ENCODE measurements at regions not wholly inside any gene's neighbourhood (a gene's known extent, or its start where the extent isn't known, plus 50 kb on each side); places are given as distances from the start of the nearest gene placed in this dataset.
A peak's percentile ranks its signal among the peaks of the same experiment; 100 is the strongest.
"Not testable (repeated sequence)": the region's sequence is repeated elsewhere in the genome, so short reads cannot be mapped to it uniquely, and the experiment has no call there.

GRCh38 chr1:53398091-53398490 is 61.1 kb upstream of the DMRTB1 start:
- Histone ChIP-seq H3K79me2 (ENCODE audit: low read depth) (no peaks in the 10 kb centered on the region), H4K20me1 (ENCODE audit: insufficient read depth) (no peaks in the 10 kb centered on the region), H3K9me2 (ENCODE audit: insufficient read depth) (no peaks in the 10 kb centered on the region), H3K4me1 (replicated peaks; ENCODE audit: insufficient read depth) (no peaks in the 10 kb centered on the region), H3K36me3 (ENCODE audit: low read depth) (no peaks in the 10 kb centered on the region), H3K27ac (no peak overlapping the region), H3K4me3 (no peak overlapping the region), H2AFZ (no peak overlapping the region), H3F3A (ENCODE audit: insufficient read depth, low read depth) (no peaks in the 10 kb centered on the region), H3K4me2 (no peak overlapping the region), H3K9me3 (ENCODE audit: insufficient read depth, low read depth) (no peaks in the 10 kb centered on the region), H3K27me3 (ENCODE audit: insufficient read depth, low read depth) (peaks cover 56% of the 10 kb centered on the region)
- TF ChIP-seq EZH2 (IDR thresholded peaks at IDR 0.05; ENCODE audit: low read depth): no peak
- intact Hi-C loops (cut with micrococcal nuclease; ENCODE audit: unreplicated experiment): no loop called here
- POLR2A ChIA-PET (ENCODE audit: unreplicated experiment): no interaction called here
- CTCF ChIA-PET: no interaction called here
- DNase-seq: peak in 1 of 2 experiments; percentile 32
- BruUV-seq (replicated peaks): no TSS peak

- no peaks in the 10 kb centered on the region for H3F3A ChIP-seq (ENCODE audit: insufficient read depth, low read depth)
- no TSS peak for BruUV-seq (replicated peaks)
- ChIA-PET POLR2A (ENCODE audit: unreplicated experiment) (no interaction called here), CTCF (no interaction called here)
- H3K79me2 ChIP-seq (ENCODE audit: low read depth): no peaks in the 10 kb centered on the region
- no peaks in the 10 kb centered on the region for H3K4me1 ChIP-seq (replicated peaks; ENCODE audit: insufficient read depth)
- H4K20me1 ChIP-seq (ENCODE audit: insufficient read depth): no peaks in the 10 kb centered on the region
- no peaks in the 10 kb centered on the region for H3K9me2 ChIP-seq (ENCODE audit: insufficient read depth)
- no peak for DNase-seq
- TF ChIP-seq CTCF (conservative IDR thresholded peaks at IDR 0.05) (no peak), EZH2 (IDR thresholded peaks at IDR 0.05; ENCODE audit: low read depth) (no peak)
- no peak overlapping the region for H3K27ac ChIP-seq
- no peak overlapping the region for H2AFZ ChIP-seq
- intact Hi-C loops (cut with micrococcal nuclease; ENCODE audit: unreplicated experiment): no loop called here
- H3K4me3 ChIP-seq: no peak overlapping the region
- H3K36me3 ChIP-seq (ENCODE audit: low read depth): no peaks in the 10 kb centered on the region
- H3K27me3 ChIP-seq (ENCODE audit: insufficient read depth, low read depth): peaks cover 63% of the 10 kb centered on the region
- no peak overlapping the region for H3K4me2 ChIP-seq
- H3K9me3 ChIP-seq (ENCODE audit: insufficient read depth, low read depth): no peaks in the 10 kb centered on the region
Measured at GRCh38 chr1:53398576-53399365, 60.4 kb upstream of the DMRTB1 start.

GRCh38 chr1:53399370-53400133 is 59.6 kb upstream of the DMRTB1 start:
- H3F3A ChIP-seq (ENCODE audit: insufficient read depth, low read depth); H4K20me1 ChIP-seq (ENCODE audit: insufficient read depth); H3K4me2 ChIP-seq; H3K9me2 ChIP-seq (ENCODE audit: insufficient read depth); H3K4me3 ChIP-seq; H3K9me3 ChIP-seq (ENCODE audit: insufficient read depth, low read depth); BruUV-seq (replicated peaks); H2AFZ ChIP-seq; H3K79me2 ChIP-seq (ENCODE audit: low read depth); H3K36me3 ChIP-seq (ENCODE audit: low read depth); POLR2A ChIA-PET (ENCODE audit: unreplicated experiment); CTCF ChIA-PET; H3K4me1 ChIP-seq (replicated peaks; ENCODE audit: insufficient read depth); H3K27ac ChIP-seq; DNase-seq; intact Hi-C loops (cut with micrococcal nuclease; ENCODE audit: unreplicated experiment): not testable (repeated sequence)
- peaks cover 71% of the 10 kb centered on the region for H3K27me3 ChIP-seq (ENCODE audit: insufficient read depth, low read depth)
